Epithelial cell of proximal tubule (primary cell): ENCODE measurements at regions not wholly inside any gene's neighbourhood (a gene's known extent, or its start where the extent isn't known, plus 50 kb on each side); places are given as distances from the start of the nearest gene placed in this dataset.

Experiments
- DNase-seq: peaks from one replicate; pipeline ENCODE4 v3.0.0-alpha.2; 2011; ENCODE audit warnings: low read depth
- H3K4me3 ChIP-seq: 2 replicates; pipeline ENCODE4 v1.5.1; 2011; ENCODE audit warnings: low read depth, mild to moderate bottlenecking, low read length
- CTCF ChIP-seq: conservative IDR thresholded peaks from 2 replicates; pipeline ENCODE4 v1.5.1; 2012; ENCODE audit warnings: low read depth, mild to moderate bottlenecking, low read length

- no peak for DNase-seq
- H3K4me3 ChIP-seq = no peak overlapping the region
- TF ChIP-seq CTCF = no peak
Measured at GRCh38 chr9:90013778-90014177, 409.0 kb downstream of the GADD45G start.

GRCh38 chr9:90014421-90014820, 409.6 kb downstream of the GADD45G start:
- H3K4me3 ChIP-seq = no peak overlapping the region
- no peak for TF ChIP-seq CTCF
- no peak for DNase-seq

GRCh38 chr9:90016272-90016671, 411.5 kb downstream of the GADD45G start:
- no peak for DNase-seq
- no peak for TF ChIP-seq CTCF

GRCh38 chr9:90017679-90018078, 412.9 kb downstream of the GADD45G start:
- no peak overlapping the region for H3K4me3 ChIP-seq
- no peak for TF ChIP-seq CTCF
- no peak for DNase-seq

More at GRCh38 chr9:90016272-90016671, 411.5 kb downstream of the GADD45G start:
- H3K4me3 ChIP-seq = no peak overlapping the region

GRCh38 chr9:90018688-90019087, 413.9 kb downstream of the GADD45G start:
- no peak overlapping the region for H3K4me3 ChIP-seq
- TF ChIP-seq CTCF = no peak

GRCh38 chr9:90019626-90020025, 414.8 kb downstream of the GADD45G start:
- TF ChIP-seq CTCF = no peak
- H3K4me3 ChIP-seq = no peak overlapping the region
- no peak for DNase-seq

More at GRCh38 chr9:90018688-90019087, 413.9 kb downstream of the GADD45G start:
- DNase-seq = no peak

- H3K4me3 ChIP-seq = no peak overlapping the region
- DNase-seq = no peak
- TF ChIP-seq CTCF = no peak
Measured at GRCh38 chr9:90020276-90020871, 415.6 kb downstream of the GADD45G start.
